OCI-LY3 (cell line): ENCODE measurements at regions not wholly inside any gene's neighbourhood (a gene's known extent, or its start where the extent isn't known, plus 50 kb on each side); places are given as distances from the start of the nearest gene placed in this dataset.

ENCODE experiments used
- H2AFZ ChIP-seq: fragments of 200-600, 300-600 bp; shearing (Covaris generic); 2 replicates; pipeline ENCODE4 v1.6.0; 2014; ENCODE audit warnings: antibody characterized with exemption, low read depth, low read length
- H3K27ac ChIP-seq: fragments of 200-600, 300-600 bp; sonication (generic); 2 replicates; pipeline ENCODE4 v1.5.1; 2014; ENCODE audit warnings: mild to moderate bottlenecking, low read length, moderate library complexity, mixed read lengths
- H3K27me3 ChIP-seq: fragments of 200-600, 300-600 bp; sonication (generic); 2 replicates; pipeline ENCODE4 v1.6.1; 2014; ENCODE audit warnings: low read depth, low read length, mixed read lengths
- H3K36me3 ChIP-seq: fragments of 200-600, 300-600 bp; sonication (generic); replicated peaks from 2 replicates; pipeline ENCODE3; 2014; ENCODE audit warnings: low read depth, low read length, mixed read lengths
- H3K4me1 ChIP-seq: fragments of 300-600, 200-600 bp; sonication (generic); 2 replicates; pipeline ENCODE4 v1.6.1; 2014; ENCODE audit warnings: low read length, mixed read lengths
- H3K4me2 ChIP-seq: fragments of 200-600, 300-600 bp; sonication (generic); 2 replicates; pipeline ENCODE4 v1.6.1; 2014; ENCODE audit warnings: low read length, mixed read lengths
- H3K4me3 ChIP-seq: fragments of 300-600, 200-600 bp; sonication (generic); 2 replicates; pipeline ENCODE4 v1.5.1; 2014; ENCODE audit warnings: antibody characterized with exemption, mild to moderate bottlenecking, low read length, moderate library complexity
- H3K79me2 ChIP-seq: fragments of 300-600, 200-600 bp; shearing (Covaris generic); 2 replicates; pipeline ENCODE4 v1.6.1; 2014; ENCODE audit warnings: mild to moderate bottlenecking, low read length, mixed read lengths
- H3K9ac ChIP-seq: fragments of 300-600, 200-600 bp; shearing (Covaris generic); 2 replicates; pipeline ENCODE4 v1.6.0; 2014; ENCODE audit warnings: mild to moderate bottlenecking, low read length, moderate library complexity
- H3K9me3 ChIP-seq: fragments of 200-600, 300-600 bp; shearing (Covaris generic); 2 replicates; pipeline ENCODE4 v1.6.1; 2014; ENCODE audit warnings: low read length, mixed read lengths; ENCODE audit not compliant: insufficient read depth
- H4K20me1 ChIP-seq: fragments of 200-600, 300-600 bp; sonication (generic); 2 replicates; pipeline ENCODE4 v1.6.1; 2016; ENCODE audit warnings: low read length, mixed read lengths; ENCODE audit not compliant: insufficient read depth
- EZH2phosphoT487 ChIP-seq: fragments of 200-600 bp; shearing (Covaris generic); IDR thresholded peaks from 2 replicates; pipeline ENCODE4 v1.6.1; 2018; ENCODE audit warnings: antibody characterized with exemption, mixed run types, low read depth
- TF ChIP-seq, protein P1 (sequence below): fragments of 200-600, 300-600 bp; sonication (generic); IDR thresholded peaks from 2 replicates; pipeline ENCODE4 v1.5.1; 2014; ENCODE audit warnings: antibody characterized with exemption, low read length, low read depth

DNA sequence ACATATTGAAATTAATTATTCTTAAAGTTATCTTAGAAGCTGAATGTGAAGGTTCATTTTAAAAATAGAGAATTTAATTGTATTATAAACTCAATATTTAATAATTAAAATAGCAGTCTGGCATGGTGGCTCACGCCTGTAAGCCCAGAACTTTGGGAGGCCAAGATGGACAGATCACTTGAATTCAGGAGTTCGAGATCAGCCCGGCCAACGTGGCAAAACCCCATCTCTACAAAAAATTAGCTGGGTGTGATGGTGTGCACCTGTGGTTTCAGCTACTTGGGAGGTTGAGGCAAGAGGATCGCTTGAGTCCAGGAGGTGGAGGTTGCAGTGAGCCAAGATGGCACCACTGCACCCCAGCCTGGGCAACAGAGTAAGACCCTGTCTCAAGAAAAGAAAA is 659.9 kb upstream of the AGA start:
- Histone ChIP-seq H3K27ac (no peak overlapping the region), H3K9ac (no peak overlapping the region), H3K4me3 (no peak overlapping the region), H3K9me3 (no peaks in the 10 kb centered on the region), H3K4me2 (no peak overlapping the region), H2AFZ (no peak overlapping the region), H4K20me1 (no peaks in the 10 kb centered on the region), H3K27me3 (no peaks in the 10 kb centered on the region), H3K79me2 (no peaks in the 10 kb centered on the region), H3K36me3 (no peaks in the 10 kb centered on the region), H3K4me1 (no peaks in the 10 kb centered on the region)
- TF ChIP-seq, protein P1, sequence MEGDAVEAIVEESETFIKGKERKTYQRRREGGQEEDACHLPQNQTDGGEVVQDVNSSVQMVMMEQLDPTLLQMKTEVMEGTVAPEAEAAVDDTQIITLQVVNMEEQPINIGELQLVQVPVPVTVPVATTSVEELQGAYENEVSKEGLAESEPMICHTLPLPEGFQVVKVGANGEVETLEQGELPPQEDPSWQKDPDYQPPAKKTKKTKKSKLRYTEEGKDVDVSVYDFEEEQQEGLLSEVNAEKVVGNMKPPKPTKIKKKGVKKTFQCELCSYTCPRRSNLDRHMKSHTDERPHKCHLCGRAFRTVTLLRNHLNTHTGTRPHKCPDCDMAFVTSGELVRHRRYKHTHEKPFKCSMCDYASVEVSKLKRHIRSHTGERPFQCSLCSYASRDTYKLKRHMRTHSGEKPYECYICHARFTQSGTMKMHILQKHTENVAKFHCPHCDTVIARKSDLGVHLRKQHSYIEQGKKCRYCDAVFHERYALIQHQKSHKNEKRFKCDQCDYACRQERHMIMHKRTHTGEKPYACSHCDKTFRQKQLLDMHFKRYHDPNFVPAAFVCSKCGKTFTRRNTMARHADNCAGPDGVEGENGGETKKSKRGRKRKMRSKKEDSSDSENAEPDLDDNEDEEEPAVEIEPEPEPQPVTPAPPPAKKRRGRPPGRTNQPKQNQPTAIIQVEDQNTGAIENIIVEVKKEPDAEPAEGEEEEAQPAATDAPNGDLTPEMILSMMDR, result no peak
- TF ChIP-seq EZH2phosphoT487, result no peak

DNA sequence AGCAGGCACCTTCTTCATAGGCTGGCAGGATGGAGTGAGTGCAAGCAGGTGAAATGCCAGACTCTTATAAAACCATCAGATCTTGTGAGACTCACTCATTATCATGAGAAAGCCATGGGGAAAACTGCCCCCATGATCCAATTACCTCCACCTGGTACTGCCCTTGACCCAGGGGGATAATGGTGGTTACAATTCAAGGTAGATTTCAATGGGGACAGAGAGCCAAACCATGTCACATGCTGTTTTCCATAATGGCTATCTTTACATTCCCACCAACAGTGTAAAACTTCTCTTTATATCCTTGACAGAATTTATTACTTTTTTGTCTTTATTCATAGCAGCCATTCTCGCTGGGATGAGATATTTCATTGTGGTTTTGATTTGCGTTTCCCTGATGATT is 663.0 kb upstream of the AGA start:
- Histone ChIP-seq H3K27ac (no peak overlapping the region), H3K36me3 (no peaks in the 10 kb centered on the region), H2AFZ (no peak overlapping the region), H3K9ac (no peak overlapping the region), H3K27me3 (no peaks in the 10 kb centered on the region), H3K4me1 (no peaks in the 10 kb centered on the region), H3K79me2 (no peaks in the 10 kb centered on the region), H3K4me3 (no peak overlapping the region), H3K9me3 (no peaks in the 10 kb centered on the region), H3K4me2 (no peak overlapping the region), H4K20me1 (no peaks in the 10 kb centered on the region)
- TF ChIP-seq EZH2phosphoT487, result no peak
- TF ChIP-seq, protein P1, result no peak

DNA sequence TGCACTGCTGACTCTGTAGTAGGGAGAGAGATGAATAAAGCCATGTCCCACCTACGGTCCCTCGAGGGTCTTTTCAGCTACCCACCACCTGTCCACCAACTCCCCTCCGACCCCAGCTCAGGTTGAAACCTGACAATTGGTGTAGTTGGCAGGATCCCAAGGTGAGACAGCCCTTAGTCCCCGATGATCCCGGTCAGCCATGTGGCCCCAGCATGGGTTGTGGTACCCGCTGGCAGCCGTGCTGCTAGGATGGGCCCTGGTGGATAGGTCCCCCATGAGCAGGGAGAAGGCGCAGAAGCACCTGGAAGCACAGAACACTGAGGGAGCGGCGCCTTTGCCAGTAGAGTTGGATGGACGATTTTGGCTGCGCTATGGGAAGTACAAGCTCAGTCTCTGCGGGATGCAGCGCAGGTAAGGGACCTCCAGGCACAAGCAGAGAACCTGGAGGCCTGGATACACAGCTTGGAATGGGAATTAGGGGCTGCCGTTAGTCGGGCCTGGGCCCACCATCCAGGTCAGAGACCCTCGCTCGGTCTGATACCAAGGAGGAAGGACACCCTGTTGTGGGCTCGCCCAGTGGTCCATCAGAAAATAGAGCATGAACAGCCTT is 694.6 kb upstream of the AGA start:
- Histone ChIP-seq H3K27ac (no peak overlapping the region), H3K9ac (no peak overlapping the region), H3K36me3 (no peaks in the 10 kb centered on the region), H3K4me1 (no peaks in the 10 kb centered on the region), H3K4me2 (no peak overlapping the region), H3K9me3 (no peaks in the 10 kb centered on the region), H4K20me1 (no peaks in the 10 kb centered on the region), H3K27me3 (no peaks in the 10 kb centered on the region), H3K79me2 (no peaks in the 10 kb centered on the region), H3K4me3 (no peak overlapping the region), H2AFZ (no peak overlapping the region)
- TF ChIP-seq, protein P1, result no peak
- TF ChIP-seq EZH2phosphoT487, result no peak

DNA sequence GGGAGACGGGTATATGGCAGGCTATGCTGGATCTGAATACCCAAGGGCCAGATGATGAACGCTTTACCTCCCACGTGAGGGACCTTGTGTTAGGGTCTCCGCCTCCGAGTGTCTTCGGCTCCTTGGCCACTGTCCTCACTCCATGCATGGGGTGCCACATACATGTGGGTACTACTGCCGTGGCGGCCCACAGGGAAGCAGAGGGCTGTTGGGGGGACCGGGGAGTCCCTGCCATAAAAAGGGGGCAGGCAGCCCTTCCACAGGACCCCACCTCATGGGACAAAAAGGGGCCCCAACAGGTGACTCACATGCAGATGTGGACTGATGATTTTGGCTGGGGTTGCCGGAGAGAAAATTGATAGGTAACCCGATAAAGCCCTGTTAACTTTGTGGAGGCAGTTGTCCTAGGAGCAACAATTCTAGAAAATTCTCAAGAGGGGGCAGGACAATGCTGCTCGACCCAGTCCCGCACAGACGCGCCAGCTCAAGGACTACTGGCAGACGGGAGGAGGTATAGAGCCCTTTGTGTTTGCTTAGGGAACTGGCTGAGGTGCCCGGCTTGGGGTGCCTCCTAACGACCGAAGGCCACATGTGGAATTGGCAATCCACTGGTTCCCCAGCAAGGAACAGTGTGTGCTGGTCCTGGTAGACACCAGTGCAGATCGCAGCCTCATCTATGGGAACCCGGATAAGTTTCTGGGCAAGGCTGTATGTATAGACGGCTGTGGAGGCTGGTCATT is 695.7 kb upstream of the AGA start:
- Histone ChIP-seq H4K20me1 (no peaks in the 10 kb centered on the region), H3K27me3 (no peaks in the 10 kb centered on the region), H3K79me2 (no peaks in the 10 kb centered on the region), H3K36me3 (no peaks in the 10 kb centered on the region), H2AFZ (no peak overlapping the region), H3K4me1 (no peaks in the 10 kb centered on the region), H3K9me3 (no peaks in the 10 kb centered on the region), H3K4me2 (no peak overlapping the region), H3K27ac (no peak overlapping the region), H3K4me3 (no peak overlapping the region), H3K9ac (no peak overlapping the region)
- TF ChIP-seq EZH2phosphoT487, result no peak
- TF ChIP-seq, protein P1, result no peak
